Calu3 (cell line): ENCODE measurements at regions not wholly inside any gene's neighbourhood (a gene's known extent, or its start where the extent isn't known, plus 50 kb on each side); places are given as distances from the start of the nearest gene placed in this dataset.

ENCODE experiments used
- BruUV-seq: library from RNA; stranded (reverse); fragments of 400-500 nt; replicated peaks from 2 replicates; lab custom pipeline; 2021; lab: Mats Ljungman, UMichigan
- CTCF ChIA-PET: fragments of 300-600 bp; sonication (Branson Sonifier 250); formaldehyde crosslinking; loops from one replicate; lab custom pipeline; 2022; ENCODE audit warnings: antibody characterized with exemption; lab: Charles Lee
- DNase-seq: peaks from one replicate; pipeline ENCODE4 v3.0.0; 2022
- H3K27ac Mint-ChIP-seq: one replicate; pipeline ENCODE4 v1.8.0; 2022; ENCODE audit warnings: mixed read lengths; ENCODE audit not compliant: unreplicated experiment
- H3K27me3 Mint-ChIP-seq: one replicate; pipeline ENCODE4 v1.8.0; 2022; ENCODE audit warnings: mixed read lengths; ENCODE audit not compliant: unreplicated experiment
- H3K36me3 Mint-ChIP-seq: one replicate; pipeline ENCODE4 v1.8.0; 2022; ENCODE audit warnings: mild to moderate bottlenecking, moderate library complexity, mixed read lengths; ENCODE audit not compliant: insufficient read depth, unreplicated experiment
- H3K4me1 Mint-ChIP-seq: one replicate; pipeline ENCODE4 v1.8.0; 2022; ENCODE audit warnings: mild to moderate bottlenecking, low read depth, mixed read lengths; ENCODE audit not compliant: unreplicated experiment
- H3K4me3 Mint-ChIP-seq: one replicate; pipeline ENCODE4 v1.8.0; 2022; ENCODE audit warnings: mild to moderate bottlenecking, low read depth, moderate library complexity, mixed read lengths; ENCODE audit not compliant: unreplicated experiment
- H3K9me3 Mint-ChIP-seq: one replicate; pipeline ENCODE4 v1.8.0; 2022; ENCODE audit warnings: low read depth, mixed read lengths; ENCODE audit not compliant: unreplicated experiment
- CTCF ChIP-seq: fragments of 200-600 bp; IDR thresholded peaks from one replicate; pipeline ENCODE4 v1.8.0; 2022; ENCODE audit warnings: antibody characterized with exemption; ENCODE audit not compliant: unreplicated experiment
- intact Hi-C: fragments of 100-400 bp; cut with micrococcal nuclease; formaldehyde crosslinking; loops from one replicate; pipeline ENCODE4 v1.10.0; 2022; ENCODE audit not compliant: unreplicated experiment

- CTCF ChIA-PET: no interaction called here
- BruUV-seq: no TSS peak
- H3K27ac Mint-ChIP-seq: no peak overlapping the region
- no peak overlapping the region for H3K4me3 Mint-ChIP-seq
- no peaks in the 10 kb centered on the region for H3K4me1 Mint-ChIP-seq
- H3K9me3 Mint-ChIP-seq: no peaks in the 10 kb centered on the region
- DNase-seq: no peak
- no peaks in the 10 kb centered on the region for H3K36me3 Mint-ChIP-seq
- peaks cover 16% of the 10 kb centered on the region for H3K27me3 Mint-ChIP-seq
- TF ChIP-seq CTCF: no peak
- intact Hi-C loops: no loop called here
These were observed 498.3 kb upstream of the DAB1 start for GRCh38 chr1:57922130-57922529.

GRCh38 chr1:57916041-57916440 is 492.2 kb upstream of the DAB1 start:
- Mint-ChIP-seq H3K27me3 (peaks cover 16% of the 10 kb centered on the region), H3K4me3 (no peak overlapping the region), H3K36me3 (no peaks in the 10 kb centered on the region), H3K9me3 (peaks cover 2% of the 10 kb centered on the region), H3K27ac (no peak overlapping the region), H3K4me1 (no peaks in the 10 kb centered on the region)
- CTCF ChIA-PET: no interaction called here
- no peak for DNase-seq
- BruUV-seq: no TSS peak
- no peak for TF ChIP-seq CTCF
- intact Hi-C loops: no loop called here

- peaks cover 18% of the 10 kb centered on the region for H3K27me3 Mint-ChIP-seq
- no peak for TF ChIP-seq CTCF
- CTCF ChIA-PET: no interaction called here
- no peaks in the 10 kb centered on the region for H3K4me1 Mint-ChIP-seq
- peaks cover 2% of the 10 kb centered on the region for H3K9me3 Mint-ChIP-seq
- H3K4me3 Mint-ChIP-seq: no peak overlapping the region
- H3K36me3 Mint-ChIP-seq: no peaks in the 10 kb centered on the region
- intact Hi-C loops: no loop called here
- no TSS peak for BruUV-seq
- H3K27ac Mint-ChIP-seq: no peak overlapping the region
- DNase-seq: no peak
These were observed 487.6 kb upstream of the DAB1 start for GRCh38 chr1:57911427-57911826.

- no TSS peak for BruUV-seq
- no peak for DNase-seq
- TF ChIP-seq CTCF: no peak
- no peak overlapping the region for H3K27ac Mint-ChIP-seq
- no peaks in the 10 kb centered on the region for H3K4me1 Mint-ChIP-seq
- CTCF ChIA-PET: no interaction called here
- H3K27me3 Mint-ChIP-seq: peaks cover 18% of the 10 kb centered on the region
- intact Hi-C loops: no loop called here
- no peak overlapping the region for H3K4me3 Mint-ChIP-seq
- H3K36me3 Mint-ChIP-seq: no peaks in the 10 kb centered on the region
- peaks cover 2% of the 10 kb centered on the region for H3K9me3 Mint-ChIP-seq
These were observed 486.9 kb upstream of the DAB1 start for GRCh38 chr1:57910782-57911181.
